Uterus (tissue), 3 donors: ENCODE measurements at regions not wholly inside any gene's neighbourhood (a gene's known extent, or its start where the extent isn't known, plus 50 kb on each side); places are given as distances from the start of the nearest gene placed in this dataset.

Source experiments
- DNase-seq, 2 donors: peaks; one replicate each; pipeline ENCODE4 v3.0.0-alpha.2; 2019 to 2020
- H3K27ac ChIP-seq, 2 donors: fragments of 200-600 bp; sonication (generic); 1 replicate in 1 of 2; 2 replicates in 1 of 2; pipeline ENCODE4 v1.5.1; 2016 to 2018
- H3K27me3 ChIP-seq, 2 donors: fragments of 200-600 bp; sonication (generic); one replicate each; pipeline ENCODE4 v1.5.1; 2018 to 2019; ENCODE audit warnings: control low read depth in 1 of 2
- H3K36me3 ChIP-seq, 2 donors: fragments of 200-600 bp; sonication (generic); one replicate each; pipeline ENCODE4 v1.5.1; 2019; ENCODE audit warnings: control low read depth in 1 of 2
- H3K4me1 ChIP-seq, 2 donors: fragments of 200-600 bp; sonication (generic); one replicate each; pipeline ENCODE4 v1.5.1; 2018 to 2019; ENCODE audit warnings: control low read depth in 1 of 2
- H3K4me3 ChIP-seq, 2 donors: fragments of 200-600 bp; sonication (generic); 1 replicate in 1 of 2; 2 replicates in 1 of 2; pipeline ENCODE4 v1.5.1; 2018 to 2019; ENCODE audit warnings: mild to moderate bottlenecking in 1 of 2
- H3K9me3 ChIP-seq, 2 donors: fragments of 200-600 bp; sonication (generic); one replicate each; pipeline ENCODE4 v1.5.1; 2019; ENCODE audit warnings: control low read depth in 1 of 2
- POLR2A ChIP-seq, 2 donors: fragments of 450-650 bp; IDR thresholded peaks; one replicate each; pipeline ENCODE4 v1.6.1; 2016; ENCODE audit warnings: antibody characterized with exemption in 2 of 2, mild to moderate bottlenecking in 1 of 2, moderate library complexity in 1 of 2
- intact Hi-C: fragments of 100-400 bp; cut with DNase I; formaldehyde crosslinking; loops from one replicate; pipeline ENCODE4 v1.15.1; 2023; ENCODE audit warnings: low total_unique reads
- TF ChIP-seq, protein P1 (sequence below), 4 experiments: fragments of 200-600 bp in 2 of 4; fragments of 450-650 bp in 2 of 4; sonication (generic) in 2 of 4; IDR thresholded peaks; one replicate each; pipeline ENCODE4 v1.5.1; 2016 to 2019; ENCODE audit warnings: antibody characterized with exemption in 4 of 4, mild to moderate bottlenecking in 2 of 4, moderate library complexity in 1 of 4
- donor health status: DM: yes; HTN: yes; CAD: no.

DNA sequence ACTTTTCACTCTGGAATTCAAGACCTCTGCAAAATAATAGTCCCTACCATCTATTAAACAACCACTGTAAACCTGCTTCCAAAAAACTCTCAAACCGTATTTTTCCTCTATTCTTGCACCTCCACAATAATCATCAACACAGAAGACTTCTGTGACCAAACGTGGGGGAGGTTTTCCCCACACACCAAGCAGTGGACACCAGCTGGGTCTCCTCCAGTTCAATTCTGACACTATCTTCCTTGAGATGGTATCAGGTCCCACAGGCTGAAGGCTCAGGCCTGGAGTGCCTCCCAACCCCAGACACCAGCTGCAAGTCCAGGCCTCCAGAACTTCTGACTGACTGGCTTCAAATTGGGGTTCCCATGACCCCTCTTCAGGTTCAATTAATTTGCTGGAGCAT lies 89.6 kb upstream of the RAP2B start:
- TF ChIP-seq POLR2A (IDR thresholded peaks at IDR 0.05) = no peak
- TF ChIP-seq, protein P1, sequence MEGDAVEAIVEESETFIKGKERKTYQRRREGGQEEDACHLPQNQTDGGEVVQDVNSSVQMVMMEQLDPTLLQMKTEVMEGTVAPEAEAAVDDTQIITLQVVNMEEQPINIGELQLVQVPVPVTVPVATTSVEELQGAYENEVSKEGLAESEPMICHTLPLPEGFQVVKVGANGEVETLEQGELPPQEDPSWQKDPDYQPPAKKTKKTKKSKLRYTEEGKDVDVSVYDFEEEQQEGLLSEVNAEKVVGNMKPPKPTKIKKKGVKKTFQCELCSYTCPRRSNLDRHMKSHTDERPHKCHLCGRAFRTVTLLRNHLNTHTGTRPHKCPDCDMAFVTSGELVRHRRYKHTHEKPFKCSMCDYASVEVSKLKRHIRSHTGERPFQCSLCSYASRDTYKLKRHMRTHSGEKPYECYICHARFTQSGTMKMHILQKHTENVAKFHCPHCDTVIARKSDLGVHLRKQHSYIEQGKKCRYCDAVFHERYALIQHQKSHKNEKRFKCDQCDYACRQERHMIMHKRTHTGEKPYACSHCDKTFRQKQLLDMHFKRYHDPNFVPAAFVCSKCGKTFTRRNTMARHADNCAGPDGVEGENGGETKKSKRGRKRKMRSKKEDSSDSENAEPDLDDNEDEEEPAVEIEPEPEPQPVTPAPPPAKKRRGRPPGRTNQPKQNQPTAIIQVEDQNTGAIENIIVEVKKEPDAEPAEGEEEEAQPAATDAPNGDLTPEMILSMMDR (IDR thresholded peaks at IDR 0.05) = no peak
- Histone ChIP-seq H3K9me3 (no peaks in the 10 kb centered on the region), H3K27ac (no peak overlapping the region), H3K27me3 (no peaks in the 10 kb centered on the region), H3K4me3 (no peak overlapping the region), H3K4me1 (no peaks in the 10 kb centered on the region), H3K36me3 (no peaks in the 10 kb centered on the region)
- no peak for DNase-seq
- intact Hi-C loops = no loop called here

DNA sequence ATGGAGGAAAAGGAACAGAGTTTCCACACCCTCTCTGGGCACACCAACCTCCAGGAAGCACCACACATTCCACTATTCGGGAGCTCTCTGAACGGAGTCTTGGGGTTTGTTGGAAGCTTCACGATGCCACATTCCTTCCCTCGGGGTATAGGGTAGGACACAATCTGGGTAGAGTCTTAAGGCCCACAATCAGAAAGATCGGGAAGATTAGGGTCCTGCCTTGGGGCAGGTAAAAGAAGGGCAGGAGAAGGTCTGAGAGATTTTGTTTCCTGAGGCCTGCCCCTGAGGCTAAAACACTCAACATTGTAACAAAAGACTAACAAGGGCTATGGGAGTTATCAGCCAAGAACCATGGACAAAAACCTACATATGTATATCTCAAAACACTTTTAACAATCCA lies 89.2 kb upstream of the RAP2B start:
- no peaks in the 10 kb centered on the region for H3K36me3 ChIP-seq
- no peak for DNase-seq
- no peaks in the 10 kb centered on the region for H3K27me3 ChIP-seq
- intact Hi-C loops = no loop called here
- no peak for TF ChIP-seq POLR2A (IDR thresholded peaks at IDR 0.05)
- TF ChIP-seq, protein P1 (IDR thresholded peaks at IDR 0.05) = no peak
- H3K4me3 ChIP-seq = no peak overlapping the region
- H3K4me1 ChIP-seq = no peaks in the 10 kb centered on the region
- no peaks in the 10 kb centered on the region for H3K9me3 ChIP-seq
- H3K27ac ChIP-seq = no peak overlapping the region

DNA sequence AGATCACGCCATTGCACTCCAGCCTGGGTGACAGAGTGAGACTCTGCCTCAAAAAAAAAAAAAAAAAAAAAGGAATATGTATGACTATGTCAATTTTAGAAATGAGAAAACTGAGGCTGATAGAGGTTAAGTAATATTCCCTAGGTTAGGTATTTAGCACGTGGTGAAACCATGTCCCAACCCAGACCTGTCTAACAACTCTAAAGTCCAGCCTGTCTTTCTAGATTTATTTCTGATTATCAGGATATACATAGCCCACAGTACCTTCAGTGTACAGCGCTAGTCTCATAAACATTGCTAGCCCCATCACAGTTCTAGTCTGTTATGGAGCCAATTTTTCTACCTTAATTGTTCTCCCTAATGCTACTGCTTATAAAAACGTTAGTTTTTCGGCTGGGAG lies 88.4 kb upstream of the RAP2B start:
- TF ChIP-seq, protein P1 (IDR thresholded peaks at IDR 0.05) = no peak
- no peak for TF ChIP-seq POLR2A (IDR thresholded peaks at IDR 0.05)
- H3K4me1 ChIP-seq = no peaks in the 10 kb centered on the region
- H3K27me3 ChIP-seq = no peaks in the 10 kb centered on the region
- no peak overlapping the region for H3K4me3 ChIP-seq
- no peaks in the 10 kb centered on the region for H3K36me3 ChIP-seq
- no peak for DNase-seq
- no peaks in the 10 kb centered on the region for H3K9me3 ChIP-seq
- H3K27ac ChIP-seq = no peak overlapping the region
- intact Hi-C loops = no loop called here

DNA sequence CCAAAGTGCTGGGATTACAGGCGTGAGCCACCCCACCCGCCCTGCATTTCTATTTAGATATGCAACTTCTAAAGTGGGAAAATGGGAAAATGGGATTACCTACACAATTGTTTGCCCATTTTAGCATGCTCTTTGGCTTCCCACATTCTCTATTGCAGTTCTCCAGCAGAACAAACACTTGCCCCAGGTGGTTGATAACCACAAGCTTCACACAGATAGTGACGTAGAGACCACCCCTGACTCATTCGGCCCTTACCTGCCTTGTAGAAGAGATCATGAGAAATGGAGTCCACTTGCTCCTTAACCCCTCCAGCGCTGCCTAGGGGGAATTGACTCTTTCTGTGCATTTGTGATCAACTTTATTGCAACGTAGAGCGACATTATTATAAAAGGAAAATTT lies 83.2 kb upstream of the RAP2B start:
- no peaks in the 10 kb centered on the region for H3K36me3 ChIP-seq
- intact Hi-C loops = no loop called here
- TF ChIP-seq, protein P1 (IDR thresholded peaks at IDR 0.05) = no peak
- TF ChIP-seq POLR2A (IDR thresholded peaks at IDR 0.05) = no peak

DNA sequence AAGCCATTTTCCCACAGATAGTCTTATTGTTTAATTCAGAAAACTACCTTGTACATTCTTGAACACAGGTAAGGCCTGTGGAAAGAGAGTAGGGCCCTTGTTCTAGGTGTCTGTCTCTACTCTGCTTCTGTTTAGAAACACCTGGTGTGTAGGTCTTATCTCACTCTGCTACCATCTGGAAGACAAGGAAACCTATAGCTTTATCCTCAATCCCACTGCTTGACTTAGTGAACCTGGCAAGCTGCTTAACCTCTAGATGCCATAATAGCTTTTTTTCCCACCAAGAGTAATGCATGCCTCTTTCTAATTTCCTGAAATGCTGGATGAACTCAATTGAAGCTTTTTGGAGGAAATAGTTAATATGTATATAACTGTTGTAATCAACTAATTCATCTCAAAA lies 82.6 kb upstream of the RAP2B start:
- no peak overlapping the region for H3K4me3 ChIP-seq
- no peak overlapping the region for H3K27ac ChIP-seq
- TF ChIP-seq, protein P1 (IDR thresholded peaks at IDR 0.05) = no peak
- no peak for TF ChIP-seq POLR2A (IDR thresholded peaks at IDR 0.05)
- intact Hi-C loops = no loop called here
- no peaks in the 10 kb centered on the region for H3K27me3 ChIP-seq
- H3K9me3 ChIP-seq = no peaks in the 10 kb centered on the region
- DNase-seq = no peak
- H3K4me1 ChIP-seq = no peaks in the 10 kb centered on the region
- no peaks in the 10 kb centered on the region for H3K36me3 ChIP-seq

More for the DNA sequence above, 83.2 kb upstream of the RAP2B start:
- no peaks in the 10 kb centered on the region for H3K9me3 ChIP-seq
- H3K4me1 ChIP-seq = no peaks in the 10 kb centered on the region
- no peaks in the 10 kb centered on the region for H3K27me3 ChIP-seq
- no peak overlapping the region for H3K27ac ChIP-seq
- no peak for DNase-seq
- H3K4me3 ChIP-seq = no peak overlapping the region
